Endothelial cell of umbilical vein (primary cell): ENCODE measurements at regions not wholly inside any gene's neighbourhood (a gene's known extent, or its start where the extent isn't known, plus 50 kb on each side); places are given as distances from the start of the nearest gene placed in this dataset.

Experiments
- BruUV-seq: library from RNA; stranded (reverse); fragments of 400-500 nt; replicated peaks from 2 replicates; lab custom pipeline; 2021; lab: Mats Ljungman, UMichigan
- CTCF ChIA-PET: fragments of 300-600, 350-600 bp; sonication (Branson Sonifier 250); formaldehyde crosslinking; loops from one replicate; lab custom pipeline; 2021; ENCODE audit warnings: antibody characterized with exemption, inconsistent platforms; lab: Charles Lee
- POLR2A ChIA-PET: fragments of 300-600, 350-600 bp; sonication (Branson Sonifier 250); formaldehyde crosslinking; loops from one replicate; lab custom pipeline; 2021; ENCODE audit warnings: antibody characterized with exemption, inconsistent platforms; lab: Charles Lee
- DNase-seq: peaks from one replicate; pipeline ENCODE4 v3.0.0-alpha.2; 2011; ENCODE audit warnings: low read depth, low spot score
- FAIRE-seq: peaks from 2 replicates; lab custom pipeline; 2011; peaks lifted over from hg19 to GRCh38; lab: Jason Lieb, UNC
- H2AFZ ChIP-seq: 2 replicates; pipeline ENCODE4 v1.6.0; 2012; ENCODE audit warnings: low read depth, low read length, control low read depth, inconsistent platforms
- H3K27ac ChIP-seq: 2 replicates; pipeline ENCODE4 v1.5.1; 2011; ENCODE audit warnings: low read depth, mild to moderate bottlenecking, control low read depth, low read length, moderate library complexity; ENCODE audit not compliant: insufficient read depth
- H3K27me3 ChIP-seq, 2 experiments: 2 replicates each; pipeline versions ENCODE4 v1.6.0 to v1.6.1; 2011; ENCODE audit warnings: low read length in 2 of 2, mixed read lengths in 1 of 2; ENCODE audit not compliant: control insufficient read depth in 2 of 2, insufficient read depth in 2 of 2
- H3K36me3 ChIP-seq, 2 experiments: 2 replicates in 1 of 2; 3 replicates in 1 of 2; pipeline ENCODE4 v1.5.1; 2011; ENCODE audit warnings: low read length in 2 of 2, mild to moderate bottlenecking in 1 of 2, moderate library complexity in 1 of 2; ENCODE audit not compliant: control insufficient read depth in 2 of 2, insufficient read depth in 2 of 2; ENCODE audit errors: extremely low read depth in 1 of 2
- H3K4me1 ChIP-seq: 3 replicates; pipeline ENCODE4 v1.5.1; 2011; ENCODE audit warnings: mild to moderate bottlenecking, low read length; ENCODE audit not compliant: control insufficient read depth, insufficient read depth; ENCODE audit errors: extremely low read depth
- H3K4me2 ChIP-seq: 2 replicates; pipeline ENCODE4 v1.6.1; 2011; ENCODE audit warnings: low read length, control low read depth, mixed read lengths; ENCODE audit not compliant: insufficient read depth
- H3K4me3 ChIP-seq, 3 experiments: fragments of 200-600 bp in 1 of 3; sonication (generic), shearing (Covaris generic) in 1 of 3; replicated peaks in 1 of 3; 2 replicates each; pipeline ENCODE4 v1.5.1; 2011 to 2016; ENCODE audit warnings: control low read depth in 3 of 3, low read length in 3 of 3, mild to moderate bottlenecking in 2 of 3, inconsistent platforms in 1 of 3, low read depth in 1 of 3, moderate library complexity in 1 of 3; ENCODE audit not compliant: insufficient read depth in 1 of 3
- H3K79me2 ChIP-seq: 2 replicates; pipeline ENCODE4 v1.6.0; 2012; ENCODE audit warnings: low read length, inconsistent platforms; ENCODE audit not compliant: control insufficient read depth, insufficient read depth
- H3K9ac ChIP-seq: replicated peaks from 2 replicates; pipeline ENCODE3; 2011; ENCODE audit warnings: low read length, control low read depth; ENCODE audit not compliant: insufficient read depth; ENCODE audit errors: extremely low read depth
- H3K9me1 ChIP-seq: replicated peaks from 3 replicates; pipeline ENCODE4 v1.6.0; 2011; ENCODE audit warnings: mild to moderate bottlenecking, low read length; ENCODE audit not compliant: control insufficient read depth, insufficient read depth; ENCODE audit errors: extremely low read depth
- H3K9me3 ChIP-seq: replicated peaks from 2 replicates; pipeline ENCODE4 v1.5.1; 2012; ENCODE audit warnings: low read length, inconsistent platforms; ENCODE audit not compliant: control insufficient read depth, insufficient read depth
- H4K20me1 ChIP-seq: replicated peaks from 2 replicates; pipeline ENCODE3; 2011; ENCODE audit warnings: mild to moderate bottlenecking, low read length; ENCODE audit not compliant: control insufficient read depth, insufficient read depth; ENCODE audit errors: extremely low read depth
- EZH2 ChIP-seq: IDR thresholded peaks from 2 replicates; pipeline ENCODE4 v1.6.1; 2012; ENCODE audit warnings: borderline replicate concordance, low read depth, mild to moderate bottlenecking, moderate library complexity, low read length, inconsistent platforms; ENCODE audit not compliant: severe bottlenecking
- FOS ChIP-seq: IDR thresholded peaks from 2 replicates; pipeline ENCODE4 v1.6.1; 2011; ENCODE audit warnings: mild to moderate bottlenecking, low read length, moderate library complexity, borderline replicate concordance; ENCODE audit not compliant: insufficient read depth
- GATA2 ChIP-seq: IDR thresholded peaks from 2 replicates; pipeline ENCODE4 v1.7.0; 2011; ENCODE audit warnings: low read depth, mild to moderate bottlenecking, moderate library complexity, mixed read lengths, low read length; ENCODE audit not compliant: insufficient read length, insufficient read depth
- JUN ChIP-seq: IDR thresholded peaks from 2 replicates; pipeline ENCODE4 v1.6.1; 2011; ENCODE audit warnings: borderline replicate concordance, low read depth; ENCODE audit not compliant: insufficient read length, insufficient read depth
- MAX ChIP-seq: IDR thresholded peaks from 2 replicates; pipeline ENCODE4 v1.6.1; 2011; ENCODE audit not compliant: insufficient read depth, insufficient read length
- MYC ChIP-seq: IDR thresholded peaks from one replicate; pipeline ENCODE4 v1.6.1; 2011; ENCODE audit warnings: mild to moderate bottlenecking, low read depth, low read length
- POLR2A ChIP-seq: IDR thresholded peaks from 2 replicates; pipeline ENCODE4 v1.6.1; 2012; ENCODE audit warnings: low read depth, mild to moderate bottlenecking, control low read depth, low read length
- POLR2AphosphoS5 ChIP-seq: IDR thresholded peaks from 2 replicates; pipeline ENCODE4 v1.6.1; 2012; ENCODE audit warnings: low read depth, mild to moderate bottlenecking, control low read depth, low read length, moderate library complexity; ENCODE audit not compliant: insufficient read depth
- dilution Hi-C: fragments of 300-500 bp; cut with MboI; formaldehyde crosslinking; loops from one replicate; pipeline ENCODE4 v1.15.0; 2019; ENCODE audit warnings: low sequenced_read_pairs; ENCODE audit not compliant: extremely low pct_ligation_motif_present
- intact Hi-C: fragments of 100-400 bp; cut with micrococcal nuclease; formaldehyde crosslinking; loops from one replicate; pipeline ENCODE4 v1.10.0; 2022
- TF ChIP-seq, protein P1 (sequence below), 2 donors: IDR thresholded peaks; 1 replicate in 1 of 2; 2 replicates in 1 of 2; pipeline ENCODE4 v1.5.1; 2011; ENCODE audit warnings: low read length in 2 of 2, mild to moderate bottlenecking in 2 of 2, moderate library complexity in 2 of 2, control low read depth in 1 of 2, inconsistent platforms in 1 of 2, low read depth in 1 of 2; ENCODE audit not compliant: insufficient read depth in 1 of 2; ENCODE audit errors: extremely low read depth in 1 of 2

DNA sequence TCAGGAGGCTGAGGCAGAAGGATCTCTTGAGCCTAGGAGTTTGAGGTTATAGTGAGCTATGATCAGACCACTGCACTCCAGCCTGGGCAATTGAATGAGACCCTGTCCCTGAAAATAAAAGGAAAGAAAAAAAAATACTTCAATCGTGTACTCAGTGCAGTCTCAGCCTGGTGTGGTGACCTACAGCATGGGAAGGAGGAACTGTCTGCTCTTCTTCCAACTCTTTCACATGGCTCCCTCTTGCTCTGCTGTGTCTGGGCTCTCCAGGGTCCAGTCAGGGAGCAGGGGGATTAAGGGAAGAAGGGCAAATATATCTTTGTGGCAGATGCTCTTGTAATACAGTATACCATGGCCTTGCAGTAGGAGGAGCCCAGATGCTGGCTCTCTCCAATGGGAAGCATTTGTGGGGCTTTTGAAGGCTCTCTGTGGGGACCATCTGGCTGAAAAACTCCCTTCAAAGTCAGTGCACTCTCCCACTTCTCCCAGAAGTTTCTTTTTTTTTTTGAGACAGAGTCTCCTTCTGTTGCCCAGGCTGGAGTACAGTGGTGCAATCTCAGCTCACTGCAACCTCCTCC is 76.6 kb upstream of the TMPO start:
- no peak for FAIRE-seq
- CTCF ChIA-PET = interaction anchor here (1.4 to 3.9 kb wide), 3 partner anchors 12 to 77 kb away, joined by 4 to 50 read pairs (median 12); partner anchors contain the start of gene TMPO
- POLR2A ChIA-PET = no interaction called here

More for the DNA sequence above, 76.6 kb upstream of the TMPO start:
- intact Hi-C loops = loop anchor here (1.0 kb wide), 3 partner anchors 39 to 65 kb away; no protein-coding TSS in a partner anchor
- peak overlapping the region; percentile 88 for H3K27ac ChIP-seq
- no peaks in the 10 kb centered on the region for H3K27me3 ChIP-seq
- H3K9ac ChIP-seq = no peak overlapping the region
- dilution Hi-C loops = no loop called here
- H3K9me3 ChIP-seq = no peaks in the 10 kb centered on the region
- DNase-seq = no peak
- H4K20me1 ChIP-seq = no peaks in the 10 kb centered on the region
- no peaks in the 10 kb centered on the region for H3K36me3 ChIP-seq
- no peak overlapping the region for H2AFZ ChIP-seq
- BruUV-seq = no TSS peak
- TF ChIP-seq JUN (no peak), GATA2 (no peak), FOS (no peak), MYC (no peak), POLR2AphosphoS5 (no peak), EZH2 (no peak), POLR2A (no peak), MAX (no peak)
- TF ChIP-seq, protein P1, sequence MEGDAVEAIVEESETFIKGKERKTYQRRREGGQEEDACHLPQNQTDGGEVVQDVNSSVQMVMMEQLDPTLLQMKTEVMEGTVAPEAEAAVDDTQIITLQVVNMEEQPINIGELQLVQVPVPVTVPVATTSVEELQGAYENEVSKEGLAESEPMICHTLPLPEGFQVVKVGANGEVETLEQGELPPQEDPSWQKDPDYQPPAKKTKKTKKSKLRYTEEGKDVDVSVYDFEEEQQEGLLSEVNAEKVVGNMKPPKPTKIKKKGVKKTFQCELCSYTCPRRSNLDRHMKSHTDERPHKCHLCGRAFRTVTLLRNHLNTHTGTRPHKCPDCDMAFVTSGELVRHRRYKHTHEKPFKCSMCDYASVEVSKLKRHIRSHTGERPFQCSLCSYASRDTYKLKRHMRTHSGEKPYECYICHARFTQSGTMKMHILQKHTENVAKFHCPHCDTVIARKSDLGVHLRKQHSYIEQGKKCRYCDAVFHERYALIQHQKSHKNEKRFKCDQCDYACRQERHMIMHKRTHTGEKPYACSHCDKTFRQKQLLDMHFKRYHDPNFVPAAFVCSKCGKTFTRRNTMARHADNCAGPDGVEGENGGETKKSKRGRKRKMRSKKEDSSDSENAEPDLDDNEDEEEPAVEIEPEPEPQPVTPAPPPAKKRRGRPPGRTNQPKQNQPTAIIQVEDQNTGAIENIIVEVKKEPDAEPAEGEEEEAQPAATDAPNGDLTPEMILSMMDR (IDR thresholded peaks at IDR 0.05; ENCODE audit: extremely low read depth in 1 of 2, insufficient read depth in 1 of 2, low read depth in 1 of 2, low read length in 2 of 2) = no peak
- peaks cover 18% of the 10 kb centered on the region for H3K4me1 ChIP-seq
- no peaks in the 10 kb centered on the region for H3K79me2 ChIP-seq
- no peak overlapping the region for H3K4me2 ChIP-seq
- H3K4me3 ChIP-seq = no peak overlapping the region
- no peaks in the 10 kb centered on the region for H3K9me1 ChIP-seq
